T-cell (primary cell): ENCODE measurements at regions not wholly inside any gene's neighbourhood (a gene's known extent, or its start where the extent isn't known, plus 50 kb on each side); places are given as distances from the start of the nearest gene placed in this dataset.

Source experiments
- ATAC-seq, 4 experiments: fragments of 200-7000 bp in 3 of 4; fragments of 150-1000 bp in 1 of 4; cut with Tn5 transposase; replicated peaks in 1 of 4; 1 replicate in 3 of 4; 2 replicates in 1 of 4; pipeline ENCODE4 v1.10.0; 2021; ENCODE audit warnings: moderate library complexity in 3 of 4, mild to moderate bottlenecking in 2 of 4, moderate number of reproducible peaks in 1 of 4
- CTCF ChIA-PET, 2 donors: fragments of 300-600 bp; sonication (Branson Sonifier 250); formaldehyde crosslinking; loops; one replicate each; lab custom pipeline; 2022; ENCODE audit warnings: antibody characterized with exemption in 2 of 2; lab: Charles Lee
- POLR2A ChIA-PET, 2 donors: fragments of 300-600 bp; sonication (Branson Sonifier 250); formaldehyde crosslinking; loops; one replicate each; lab custom pipeline; 2022; ENCODE audit warnings: antibody characterized with exemption in 2 of 2; lab: Charles Lee
- DNase-seq, 35 experiments: peaks; one replicate each; pipeline versions ENCODE4 v3.0.0 to v3.0.0-alpha.2; 2013 to 2023
- H3K27ac ChIP-seq: one replicate; pipeline ENCODE4 v1.5.1; 2013; ENCODE audit warnings: low read length
- H3K27me3 ChIP-seq, 2 experiments: replicated peaks in 1 of 2; 1 replicate in 1 of 2; 2 replicates in 1 of 2; pipeline versions ENCODE4 v1.6.1 to v1.7.0; 2013; ENCODE audit warnings: low read length in 1 of 2, mixed read lengths in 1 of 2; ENCODE audit not compliant: control insufficient read depth in 2 of 2, insufficient read depth in 2 of 2; ENCODE audit errors: extremely low read depth in 1 of 2
- H3K36me3 ChIP-seq, 2 donors: 1 replicate in 1 of 2; 2 replicates in 1 of 2; pipeline versions ENCODE4 v1.6.1 to v1.7.0; 2013; ENCODE audit warnings: low read length in 1 of 2; ENCODE audit not compliant: control insufficient read depth in 2 of 2, insufficient read depth in 1 of 2; ENCODE audit errors: extremely low read depth in 1 of 2
- H3K4me1 ChIP-seq, 2 experiments: 1 replicate in 1 of 2; 2 replicates in 1 of 2; pipeline versions ENCODE4 v1.6.1 to v1.7.0; 2013; ENCODE audit warnings: low read length in 2 of 2, mixed read lengths in 1 of 2; ENCODE audit not compliant: insufficient read depth in 2 of 2, control insufficient read depth in 1 of 2; ENCODE audit errors: extremely low read depth in 1 of 2
- H3K4me3 ChIP-seq, 2 donors: 1 replicate in 1 of 2; 2 replicates in 1 of 2; pipeline versions ENCODE4 v1.5.1 to v1.7.0; 2013; ENCODE audit warnings: mild to moderate bottlenecking in 2 of 2, low read length in 1 of 2, moderate library complexity in 1 of 2; ENCODE audit not compliant: control insufficient read depth in 1 of 2; ENCODE audit errors: extremely low read depth in 1 of 2
- H3K9me3 ChIP-seq: 2 replicates; pipeline ENCODE4 v1.7.0; 2013
- H3K27ac Mint-ChIP-seq, 2 donors: one replicate each; pipeline ENCODE4 v1.8.0; 2020 to 2021; ENCODE audit warnings: mild to moderate bottlenecking in 2 of 2, mixed read lengths in 2 of 2
- H3K27me3 Mint-ChIP-seq, 2 donors: one replicate each; pipeline ENCODE4 v1.8.0; 2021 to 2022; ENCODE audit warnings: mixed read lengths in 2 of 2
- H3K36me3 Mint-ChIP-seq: one replicate; pipeline ENCODE4 v1.8.0; 2021; ENCODE audit warnings: mixed read lengths
- H3K4me1 Mint-ChIP-seq, 3 donors: one replicate each; pipeline ENCODE4 v1.8.0; 2020 to 2022; ENCODE audit warnings: mixed read lengths in 3 of 3, mild to moderate bottlenecking in 1 of 3
- H3K4me3 Mint-ChIP-seq, 3 donors: one replicate each; pipeline ENCODE4 v1.8.0; 2020 to 2022; ENCODE audit warnings: mild to moderate bottlenecking in 3 of 3, mixed read lengths in 3 of 3, moderate library complexity in 3 of 3
- H3K9me3 Mint-ChIP-seq, 3 donors: one replicate each; pipeline ENCODE4 v1.8.0; 2020 to 2022; ENCODE audit warnings: mixed read lengths in 3 of 3
- whole genome bisulfite sequencing: methylation state at CpG from one replicate; pipeline ENCODE4 v1.1.5; 2013; ENCODE audit warnings: missing lambda C conversion rate; ENCODE audit not compliant: insufficient coverage; 5-methylcytosine and 5-hydroxymethylcytosine counted together

- peaks cover 0 to 16% of the 10 kb centered on the region in 2 experiments for H3K27me3 ChIP-seq
- H3K27ac Mint-ChIP-seq, result no peak overlapping the region
- H3K36me3 Mint-ChIP-seq, result no peaks in the 10 kb centered on the region
- no peak for ATAC-seq
- H3K4me1 Mint-ChIP-seq, result no peaks in the 10 kb centered on the region
- CTCF ChIA-PET, result interaction anchor here in 1 of 2 donors (0.5 kb wide), 1 partner anchor 47 kb away, joined by 4 read pairs; no protein-coding TSS in a partner anchor
- 91% methylated on average over 16 of the region's 20 CpGs for WGBS
- POLR2A ChIA-PET, result no interaction called here
- no peaks in the 10 kb centered on the region for H3K4me1 ChIP-seq
- no peak overlapping the region for H3K27ac ChIP-seq
- no peaks in the 10 kb centered on the region for H3K36me3 ChIP-seq
- H3K4me3 ChIP-seq, result no peak overlapping the region
- DNase-seq, result peak in 1 of 35 experiments; percentile 22
- H3K4me3 Mint-ChIP-seq, result no peak overlapping the region
- H3K9me3 ChIP-seq, result no peaks in the 10 kb centered on the region
- H3K9me3 Mint-ChIP-seq, result peaks cover 0 to 8% (median 0%) of the 10 kb centered on the region in 3 donors
- H3K27me3 Mint-ChIP-seq, result peaks cover 19 to 24% of the 10 kb centered on the region in 2 donors
Measured at GRCh38 chr15:101551696-101552591, 62.4 kb upstream of the PCSK6 start.

GRCh38 chr15:101550124-101550523 is 60.6 kb upstream of the PCSK6 start:
- Mint-ChIP-seq H3K27me3 (peaks cover 24 to 27% of the 10 kb centered on the region in 2 donors), H3K4me1 (no peaks in the 10 kb centered on the region), H3K36me3 (no peaks in the 10 kb centered on the region), H3K9me3 (peaks cover 0 to 8% (median 0%) of the 10 kb centered on the region in 3 donors), H3K4me3 (no peak overlapping the region), H3K27ac (no peak overlapping the region)
- no peaks in the 10 kb centered on the region for H3K9me3 ChIP-seq
- no peak overlapping the region for H3K27ac ChIP-seq
- DNase-seq (no peak), ATAC-seq (no peak)
- no peaks in the 10 kb centered on the region for H3K4me1 ChIP-seq
- H3K27me3 ChIP-seq, result peaks cover 5 to 11% of the 10 kb centered on the region in 2 experiments
- no peaks in the 10 kb centered on the region for H3K36me3 ChIP-seq
- CTCF ChIA-PET, result no interaction called here
- WGBS, result no CpG with 5 or more reads among the region's 4 CpGs
- POLR2A ChIA-PET, result no interaction called here
- no peak overlapping the region for H3K4me3 ChIP-seq

- Histone ChIP-seq H3K27ac (no peak overlapping the region), H3K4me1 (no peaks in the 10 kb centered on the region), H3K27me3 (peaks cover 5 to 11% of the 10 kb centered on the region in 2 experiments), H3K36me3 (no peaks in the 10 kb centered on the region), H3K4me3 (no peak overlapping the region), H3K9me3 (no peaks in the 10 kb centered on the region)
- peaks cover 0 to 8% (median 0%) of the 10 kb centered on the region in 3 donors for H3K9me3 Mint-ChIP-seq
- no peak overlapping the region for H3K4me3 Mint-ChIP-seq
- no peak overlapping the region for H3K27ac Mint-ChIP-seq
- ChIA-PET POLR2A (no interaction called here), CTCF (no interaction called here)
- WGBS, result 67% methylated on average over 6 of the region's 8 CpGs
- no peak for ATAC-seq
- H3K36me3 Mint-ChIP-seq, result no peaks in the 10 kb centered on the region
- DNase-seq, result no peak
- H3K4me1 Mint-ChIP-seq, result no peaks in the 10 kb centered on the region
- peaks cover 25 to 28% of the 10 kb centered on the region in 2 donors for H3K27me3 Mint-ChIP-seq
Measured at GRCh38 chr15:101549647-101550046, 60.1 kb upstream of the PCSK6 start.

GRCh38 chr15:101547737-101548136 is 58.2 kb upstream of the PCSK6 start:
- ATAC-seq, result no peak
- Mint-ChIP-seq H3K27ac (no peak overlapping the region), H3K4me1 (no peaks in the 10 kb centered on the region), H3K36me3 (no peaks in the 10 kb centered on the region), H3K27me3 (peaks cover 34% of the 10 kb centered on the region in 2 donors), H3K4me3 (no peak overlapping the region), H3K9me3 (peaks cover 0 to 8% (median 0%) of the 10 kb centered on the region in 3 donors)
- no peak for DNase-seq
- CTCF ChIA-PET, result no interaction called here
- Histone ChIP-seq H3K27ac (no peak overlapping the region), H3K4me1 (no peaks in the 10 kb centered on the region), H3K27me3 (peaks cover 5 to 21% of the 10 kb centered on the region in 2 experiments), H3K4me3 (no peak overlapping the region), H3K36me3 (no peaks in the 10 kb centered on the region), H3K9me3 (no peaks in the 10 kb centered on the region)
- POLR2A ChIA-PET, result no interaction called here
- no CpG with 5 or more reads among the region's 2 CpGs for WGBS

GRCh38 chr15:101545548-101546505 is 56.3 kb upstream of the PCSK6 start:
- POLR2A ChIA-PET, result no interaction called here

GRCh38 chr15:101544613-101544945 is 55.1 kb upstream of the PCSK6 start:
- no peaks in the 10 kb centered on the region for H3K36me3 ChIP-seq
- CTCF ChIA-PET, result no interaction called here
- Mint-ChIP-seq H3K27ac (no peak overlapping the region), H3K4me3 (no peak overlapping the region), H3K4me1 (no peaks in the 10 kb centered on the region), H3K36me3 (no peaks in the 10 kb centered on the region), H3K27me3 (peaks cover 24 to 33% of the 10 kb centered on the region in 2 donors), H3K9me3 (peaks cover 0 to 8% (median 0%) of the 10 kb centered on the region in 3 donors)
- POLR2A ChIA-PET, result no interaction called here
- no peak overlapping the region for H3K27ac ChIP-seq
- ATAC-seq, result no peak
- H3K9me3 ChIP-seq, result no peaks in the 10 kb centered on the region
- H3K4me3 ChIP-seq, result no peak overlapping the region
- no peaks in the 10 kb centered on the region for H3K4me1 ChIP-seq
- WGBS, result no CpG with 5 or more reads among the region's 2 CpGs
- H3K27me3 ChIP-seq, result peaks cover 5 to 18% of the 10 kb centered on the region in 2 experiments
- DNase-seq, result no peak

More at GRCh38 chr15:101545548-101546505, 56.3 kb upstream of the PCSK6 start:
- H3K9me3 Mint-ChIP-seq, result peaks cover 0 to 8% (median 0%) of the 10 kb centered on the region in 3 donors
- peaks cover 27 to 34% of the 10 kb centered on the region in 2 donors for H3K27me3 Mint-ChIP-seq
- no peaks in the 10 kb centered on the region for H3K36me3 ChIP-seq
- H3K27me3 ChIP-seq, result peaks cover 5 to 18% of the 10 kb centered on the region in 2 experiments
- H3K4me1 ChIP-seq, result no peaks in the 10 kb centered on the region
- H3K27ac Mint-ChIP-seq, result no peak overlapping the region
- CTCF ChIA-PET, result no interaction called here
- 54% methylated on average over 4 of the region's 12 CpGs for WGBS
- H3K4me1 Mint-ChIP-seq, result no peaks in the 10 kb centered on the region
- H3K27ac ChIP-seq, result no peak overlapping the region
- ATAC-seq (no peak), DNase-seq (no peak)
- H3K36me3 Mint-ChIP-seq, result no peaks in the 10 kb centered on the region
- H3K4me3 ChIP-seq, result no peak overlapping the region
- H3K9me3 ChIP-seq, result no peaks in the 10 kb centered on the region
- H3K4me3 Mint-ChIP-seq, result no peak overlapping the region
